NCI-H524 treated with DMSO at 0.1 percent for 48 hours (cell line): ENCODE measurements at regions not wholly inside any gene's neighbourhood (a gene's known extent, or its start where the extent isn't known, plus 50 kb on each side); places are given as distances from the start of the nearest gene placed in this dataset.
"Not testable (repeated sequence)": the region's sequence is repeated elsewhere in the genome, so short reads cannot be mapped to it uniquely, and the experiment has no call there.

ENCODE experiments used
- DNase-seq: peaks from one replicate; lab custom pipeline; 2025; lab: John Stamatoyannopoulos, UW

DNA sequence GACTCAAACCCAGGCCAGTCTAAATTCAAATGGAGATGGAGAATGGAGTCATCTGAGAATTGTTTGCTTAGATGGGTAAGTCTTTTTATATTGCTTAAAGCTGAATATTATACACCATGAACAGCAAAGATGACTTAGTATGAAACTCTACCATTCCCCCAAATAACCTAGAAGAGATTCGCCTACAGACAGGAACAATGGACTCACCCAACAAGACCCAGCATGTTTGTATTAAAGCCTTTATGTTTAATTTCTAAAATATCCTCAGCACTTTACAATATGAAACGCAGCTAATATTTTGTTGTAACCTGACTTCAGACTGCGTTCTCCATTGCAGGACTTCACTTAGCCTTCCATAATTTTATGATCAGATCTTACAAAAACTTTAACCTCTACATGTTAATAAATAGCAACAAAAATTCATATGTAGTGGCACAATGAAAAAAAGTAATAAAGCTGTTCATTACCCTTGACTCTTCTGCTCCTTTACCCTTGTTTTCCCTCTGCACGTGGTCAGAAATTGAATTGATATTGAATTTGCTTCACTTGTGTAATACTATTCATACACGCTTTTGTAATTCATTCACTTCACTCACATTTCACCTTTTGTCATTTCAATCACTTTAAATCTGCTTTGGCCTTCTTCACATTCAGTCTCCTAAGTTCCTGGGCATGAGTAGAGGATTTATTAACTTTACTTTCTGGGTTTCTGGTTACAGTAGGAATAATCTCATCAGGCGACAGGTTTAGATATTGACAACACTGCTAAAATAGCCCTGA is 177.3 kb upstream of the PTBP2 start:
- DNase-seq, result no peak

DNA sequence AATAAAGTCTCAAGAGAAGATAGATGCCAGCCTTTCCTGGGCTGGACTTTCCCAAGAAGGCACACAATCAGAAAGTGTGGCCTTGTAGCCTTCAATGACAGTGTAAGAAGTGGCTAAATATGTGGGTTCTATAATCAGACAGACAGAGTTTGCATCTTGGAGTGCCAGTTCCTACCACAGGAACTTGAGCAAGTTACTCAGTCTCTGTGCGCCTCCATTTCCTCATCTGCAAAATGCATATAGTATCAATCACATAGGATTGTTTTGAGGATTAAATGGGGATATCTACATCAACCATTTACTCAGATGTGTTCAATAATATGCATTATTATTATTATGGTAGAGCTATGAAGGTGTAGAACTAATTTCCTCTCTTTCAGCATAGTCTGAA is 176.8 kb upstream of the PTBP2 start:
- DNase-seq, result no peak

DNA sequence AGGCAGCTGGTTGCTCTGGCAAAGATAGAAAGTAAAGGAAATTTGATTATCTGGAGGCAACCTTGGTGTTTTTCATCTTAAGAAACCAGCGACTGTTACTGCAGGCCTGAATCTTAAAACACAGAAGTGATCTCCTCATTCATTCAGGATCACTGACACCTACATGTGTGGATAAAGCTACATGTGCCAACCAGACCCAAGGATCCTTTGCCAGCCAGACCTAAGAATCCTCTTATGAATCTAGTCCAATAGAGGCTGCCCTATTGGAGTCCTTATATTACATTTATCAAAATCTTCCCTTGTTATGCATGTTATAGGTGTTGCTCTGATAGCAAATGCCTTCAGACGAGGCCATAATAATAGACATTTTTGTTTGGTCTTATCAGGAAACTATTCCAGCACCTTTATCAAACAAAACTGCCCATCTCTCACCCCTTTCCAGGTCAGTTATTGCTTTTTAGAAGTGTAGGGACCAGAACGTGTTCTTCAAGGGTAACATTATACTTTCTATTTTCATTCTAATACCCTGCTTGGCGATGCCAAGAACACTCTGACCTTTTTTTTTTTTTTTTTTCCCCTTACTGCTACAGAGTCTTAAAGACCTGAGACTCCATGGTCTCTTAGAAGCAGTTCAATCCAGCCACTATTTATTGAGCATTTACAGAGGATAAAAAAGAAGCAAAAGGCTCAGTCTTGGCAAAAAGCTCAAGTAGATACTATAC is 175.5 kb upstream of the PTBP2 start:
- no peak for DNase-seq

DNA sequence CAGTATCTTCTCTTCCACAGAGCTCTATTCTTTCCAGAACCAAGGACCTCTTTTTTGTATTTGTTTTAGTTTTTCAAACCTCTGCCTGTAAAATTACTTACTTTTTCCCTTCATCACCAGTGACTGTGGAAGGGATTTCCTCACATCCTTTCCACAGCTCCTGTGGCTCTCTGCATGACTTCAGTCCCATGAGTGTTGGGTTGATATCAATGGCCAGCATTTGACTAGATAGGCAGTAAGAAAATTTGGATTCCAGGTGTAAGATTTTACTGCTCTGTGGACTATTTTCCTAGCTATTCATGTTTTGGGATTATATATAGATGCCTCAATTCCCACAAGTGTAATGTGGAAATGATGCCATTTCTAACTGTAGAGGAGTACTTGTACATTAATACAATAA is 171.5 kb upstream of the PTBP2 start:
- no peak for DNase-seq

- DNase-seq, result no peak
These were observed 169.1 kb upstream of the PTBP2 start for GRCh38 chr1:96552451-96552850.

- DNase-seq, result no peak
These were observed 167.8 kb upstream of the PTBP2 start for GRCh38 chr1:96553811-96554210.

DNA sequence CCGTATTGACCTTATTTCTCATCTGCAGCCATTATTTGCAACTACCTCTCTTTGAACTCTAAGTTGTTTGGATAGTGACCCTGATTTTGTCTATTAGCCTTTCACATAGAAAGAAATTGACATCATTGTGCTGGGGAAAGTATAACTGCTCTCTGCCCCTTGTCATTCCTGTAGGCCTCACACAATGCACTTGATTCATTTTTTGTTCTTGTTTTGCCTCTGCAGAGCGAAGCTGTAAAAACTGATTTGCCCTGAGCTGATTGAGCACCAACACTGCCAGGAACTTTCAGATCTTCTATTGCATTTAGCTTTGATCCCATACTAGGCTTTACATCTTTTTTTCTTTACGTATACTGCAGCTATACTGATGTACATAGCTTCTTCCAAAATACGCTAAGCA is 167.2 kb upstream of the PTBP2 start:
- DNase-seq, result no peak

DNA sequence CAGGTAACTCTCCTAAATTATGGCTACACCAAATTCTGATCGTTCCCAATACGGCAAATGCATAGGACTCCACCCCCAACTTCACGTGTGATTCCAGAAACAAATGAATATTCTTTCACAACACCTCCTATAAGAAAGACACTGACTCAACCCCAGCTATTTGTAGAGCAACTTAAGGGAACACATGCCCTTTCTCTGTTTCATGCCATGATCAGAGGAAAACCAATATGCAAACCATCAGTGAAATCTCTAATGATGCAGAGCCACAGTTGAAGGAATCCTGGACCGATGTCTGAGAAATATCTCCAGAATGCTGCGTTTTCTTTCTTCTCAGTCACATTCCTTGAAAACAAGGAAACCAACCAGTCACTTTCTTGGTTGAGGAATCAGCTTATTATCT is 164.2 kb upstream of the PTBP2 start:
- no peak for DNase-seq

- no peak for DNase-seq
These were observed 162.9 kb upstream of the PTBP2 start for GRCh38 chr1:96558635-96559034.

DNA sequence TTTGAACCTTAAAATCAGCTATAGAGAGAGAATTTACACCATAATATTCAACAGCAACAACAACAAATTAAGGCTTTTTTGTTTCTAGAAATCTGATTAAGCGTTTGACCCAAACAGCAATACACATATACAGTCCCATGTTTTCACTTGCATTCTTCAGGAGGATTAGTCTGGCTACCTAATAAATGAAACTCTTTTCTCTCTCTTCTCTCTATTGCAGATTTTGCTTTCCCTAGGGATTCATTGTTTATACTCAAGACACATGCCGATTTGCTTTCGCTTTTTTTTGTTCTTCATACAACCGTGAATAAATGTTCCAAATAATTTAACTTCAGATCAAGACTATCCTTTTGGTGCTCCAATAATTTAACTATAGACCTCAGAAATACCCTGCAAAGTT is 162.4 kb upstream of the PTBP2 start:
- DNase-seq, result no peak

DNA sequence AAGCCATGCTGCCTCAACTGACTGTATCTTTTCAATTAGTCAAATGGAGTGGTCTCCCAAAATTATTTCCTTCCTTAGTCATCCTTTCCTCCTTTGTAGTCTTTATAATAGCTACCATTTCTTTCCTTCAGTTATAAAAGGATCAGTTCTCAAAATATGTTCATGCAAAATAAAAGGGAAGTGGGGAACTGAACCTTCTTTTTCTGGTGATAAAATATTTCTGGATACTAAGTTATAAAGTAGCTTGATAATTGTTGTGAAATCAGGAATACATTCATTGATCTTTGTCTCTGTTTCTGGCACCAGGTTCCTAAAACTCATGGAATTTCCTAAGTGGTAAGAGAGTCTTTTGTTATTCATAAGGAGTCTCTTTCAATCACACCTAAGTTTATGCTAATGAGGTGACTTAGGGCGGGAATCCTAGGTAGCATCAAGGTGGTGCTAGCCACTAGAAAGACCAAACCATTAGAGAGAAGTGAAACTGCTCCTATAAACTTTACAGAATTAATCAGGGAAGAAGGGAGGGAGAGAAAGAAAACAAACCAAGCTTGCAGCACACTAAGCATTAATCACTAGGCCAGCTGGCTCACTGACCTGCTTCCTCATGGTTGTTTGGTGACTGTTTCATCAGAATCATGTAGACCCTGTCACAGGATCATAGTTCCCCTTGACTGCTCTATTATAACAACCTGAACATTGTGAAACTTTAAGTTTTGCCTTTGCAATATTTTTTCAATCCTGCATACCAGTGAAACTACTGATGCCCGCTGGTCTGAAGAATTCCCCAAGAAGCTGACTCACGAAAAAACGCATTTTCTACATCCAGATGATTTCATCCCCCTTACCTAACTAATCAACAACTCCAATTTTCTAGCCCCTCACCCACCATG is 161.6 kb upstream of the PTBP2 start:
- no peak for DNase-seq

DNA sequence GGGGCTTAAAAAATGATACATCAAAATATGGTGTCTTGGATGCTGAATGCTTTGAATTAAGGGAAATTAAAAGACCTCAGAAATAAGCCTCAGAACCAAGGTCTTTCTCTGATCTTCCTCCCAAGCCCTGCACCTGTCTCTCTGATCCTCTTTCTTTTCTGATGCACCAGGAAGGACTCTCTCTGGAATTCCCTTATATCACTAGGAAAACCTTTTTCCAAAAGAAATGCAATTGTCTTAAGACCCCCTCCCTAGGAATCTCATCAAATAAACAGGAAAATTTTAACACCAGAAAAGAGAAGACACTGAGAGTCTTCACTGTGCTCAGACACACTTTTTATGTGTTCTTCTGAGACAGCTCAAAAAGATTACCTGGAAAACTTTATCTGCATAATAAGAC is 159.5 kb upstream of the PTBP2 start:
- DNase-seq, result no peak

DNA sequence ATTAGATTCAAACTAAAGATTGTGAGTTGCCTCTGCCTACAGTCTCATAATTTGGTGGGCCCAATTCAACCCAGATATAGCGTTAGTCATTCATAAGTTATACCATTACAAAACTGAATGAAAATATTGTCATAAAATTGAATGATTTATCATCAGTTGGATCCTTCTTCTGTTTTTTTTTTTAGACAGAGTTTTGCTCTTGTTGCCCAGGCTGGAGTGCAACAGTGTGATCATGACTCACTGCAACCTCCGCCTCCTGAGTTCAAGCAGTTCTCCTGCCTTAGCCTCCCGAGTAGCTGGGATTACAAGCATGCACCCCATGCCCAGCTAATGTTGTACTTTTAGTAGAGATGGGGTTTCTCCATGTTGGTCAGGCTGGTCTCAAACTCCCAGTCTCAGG is 157.2 kb upstream of the PTBP2 start:
- not testable (repeated sequence) for DNase-seq

DNA sequence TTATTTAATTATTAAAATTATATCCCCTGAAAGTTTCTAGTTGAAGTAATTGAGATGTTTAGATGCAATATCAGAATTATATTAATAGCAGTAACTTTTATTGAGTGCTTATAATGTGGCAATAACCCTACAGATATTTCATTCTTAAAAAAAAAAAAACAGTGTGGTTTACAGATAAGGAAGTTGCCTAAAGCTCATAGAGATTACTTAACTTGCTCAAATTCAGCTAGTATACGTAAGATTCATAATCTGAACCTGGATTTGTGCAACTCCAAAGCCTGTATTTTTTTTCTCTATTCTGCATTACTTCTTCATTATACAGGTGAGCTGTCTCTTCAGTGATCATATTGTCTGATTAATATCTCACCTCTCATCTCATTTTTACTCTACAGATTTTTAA is 156.0 kb upstream of the PTBP2 start:
- DNase-seq, result no peak

- no peak for DNase-seq
These were observed 152.9 kb upstream of the PTBP2 start for GRCh38 chr1:96568639-96569038.

- DNase-seq, result no peak
These were observed 152.3 kb upstream of the PTBP2 start for GRCh38 chr1:96569288-96569687.

- DNase-seq, result no peak
These were observed 141.9 kb upstream of the PTBP2 start for GRCh38 chr1:96579636-96580035.

GRCh38 chr1:96580920-96581319 is 140.7 kb upstream of the PTBP2 start:
- DNase-seq, result no peak

DNA sequence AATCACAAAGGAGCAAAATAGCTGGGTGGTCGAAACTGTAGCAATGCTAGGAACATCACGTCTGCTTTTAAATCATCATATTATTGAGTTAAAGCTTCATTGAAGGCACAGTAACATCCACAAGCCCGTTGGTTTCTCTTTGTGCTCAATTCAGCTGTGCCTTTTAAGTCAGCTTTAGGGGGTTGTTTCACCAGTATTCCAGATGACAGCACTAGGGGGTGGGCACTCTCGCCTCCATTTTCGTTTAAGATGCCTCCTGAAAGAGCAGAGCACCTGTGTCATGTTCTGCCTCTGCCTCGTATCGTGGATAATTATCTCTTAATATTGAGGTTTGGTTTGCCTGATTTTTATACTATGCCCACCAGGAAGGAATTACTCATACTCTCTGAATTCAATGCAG is 139.8 kb upstream of the PTBP2 start:
- DNase-seq, result no peak

GRCh38 chr1:96583903-96584302 is 137.7 kb upstream of the PTBP2 start:
- DNase-seq, result no peak

DNA sequence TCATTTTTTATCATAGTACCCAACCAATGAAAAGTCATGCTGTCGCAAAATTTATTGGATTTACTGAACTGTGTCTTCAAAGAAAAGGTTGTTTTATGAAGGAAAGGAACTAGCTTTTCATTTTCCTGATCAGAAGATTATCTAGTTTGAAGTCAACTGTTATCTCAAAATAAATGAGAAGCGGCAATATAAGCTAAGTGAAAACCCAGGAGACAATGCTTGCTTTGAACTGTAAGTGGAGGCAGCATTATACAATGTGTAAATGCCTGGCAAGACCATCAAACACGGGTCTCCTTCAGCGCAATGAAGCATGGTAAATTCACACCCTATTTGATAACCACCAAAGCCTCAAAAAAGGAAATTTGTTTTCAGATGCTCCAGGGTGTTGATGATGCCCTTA is 134.4 kb upstream of the PTBP2 start:
- no peak for DNase-seq

- no peak for DNase-seq
These were observed 133.1 kb upstream of the PTBP2 start for GRCh38 chr1:96588416-96588995.
